ENCODE measurements at regions not wholly inside any gene's neighbourhood (a gene's known extent, or its start where the extent isn't known, plus 50 kb on each side); places are given as distances from the start of the nearest gene placed in this dataset.
A peak's percentile ranks its signal among the peaks of the same experiment; 100 is the strongest.

GRCh38 chr5:93320920-93321445, 260.0 kb downstream of the NR2F1-AS1 start:
- TF ChIP-seq, protein P1, sequence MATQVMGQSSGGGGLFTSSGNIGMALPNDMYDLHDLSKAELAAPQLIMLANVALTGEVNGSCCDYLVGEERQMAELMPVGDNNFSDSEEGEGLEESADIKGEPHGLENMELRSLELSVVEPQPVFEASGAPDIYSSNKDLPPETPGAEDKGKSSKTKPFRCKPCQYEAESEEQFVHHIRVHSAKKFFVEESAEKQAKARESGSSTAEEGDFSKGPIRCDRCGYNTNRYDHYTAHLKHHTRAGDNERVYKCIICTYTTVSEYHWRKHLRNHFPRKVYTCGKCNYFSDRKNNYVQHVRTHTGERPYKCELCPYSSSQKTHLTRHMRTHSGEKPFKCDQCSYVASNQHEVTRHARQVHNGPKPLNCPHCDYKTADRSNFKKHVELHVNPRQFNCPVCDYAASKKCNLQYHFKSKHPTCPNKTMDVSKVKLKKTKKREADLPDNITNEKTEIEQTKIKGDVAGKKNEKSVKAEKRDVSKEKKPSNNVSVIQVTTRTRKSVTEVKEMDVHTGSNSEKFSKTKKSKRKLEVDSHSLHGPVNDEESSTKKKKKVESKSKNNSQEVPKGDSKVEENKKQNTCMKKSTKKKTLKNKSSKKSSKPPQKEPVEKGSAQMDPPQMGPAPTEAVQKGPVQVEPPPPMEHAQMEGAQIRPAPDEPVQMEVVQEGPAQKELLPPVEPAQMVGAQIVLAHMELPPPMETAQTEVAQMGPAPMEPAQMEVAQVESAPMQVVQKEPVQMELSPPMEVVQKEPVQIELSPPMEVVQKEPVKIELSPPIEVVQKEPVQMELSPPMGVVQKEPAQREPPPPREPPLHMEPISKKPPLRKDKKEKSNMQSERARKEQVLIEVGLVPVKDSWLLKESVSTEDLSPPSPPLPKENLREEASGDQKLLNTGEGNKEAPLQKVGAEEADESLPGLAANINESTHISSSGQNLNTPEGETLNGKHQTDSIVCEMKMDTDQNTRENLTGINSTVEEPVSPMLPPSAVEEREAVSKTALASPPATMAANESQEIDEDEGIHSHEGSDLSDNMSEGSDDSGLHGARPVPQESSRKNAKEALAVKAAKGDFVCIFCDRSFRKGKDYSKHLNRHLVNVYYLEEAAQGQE (IDR thresholded peaks at IDR 0.05; ENCODE audit: borderline replicate concordance) = no peak
- peak; percentile 50 for TF ChIP-seq EP300 (conservative IDR thresholded peaks at IDR 0.05; ENCODE audit: poor library complexity, severe bottlenecking)
- TF ChIP-seq MXI1 (conservative IDR thresholded peaks at IDR 0.05; ENCODE audit: poor library complexity, severe bottlenecking) = no peak
- Histone ChIP-seq H2AFZ (ENCODE audit: low read depth, low read length) (no peak overlapping the region), H3F3A (ENCODE audit: insufficient read depth, low read length, poor library complexity, severe bottlenecking) (no peaks in the 10 kb centered on the region), H4K20me1 (ENCODE audit: insufficient read depth) (no peaks in the 10 kb centered on the region), H3K79me2 (replicated peaks; ENCODE audit: insufficient read depth, low read length) (no peaks in the 10 kb centered on the region), H3K4me3 (ENCODE audit: low read length) (no peak overlapping the region), H3K9ac (ENCODE audit: low read length) (no peak overlapping the region), H3K27ac (ENCODE audit: low read length) (no peak overlapping the region), H3K4me2 (ENCODE audit: low read length) (no peak overlapping the region), H3K9me3 (ENCODE audit: low read length) (no peaks in the 10 kb centered on the region), H3K36me3 (ENCODE audit: insufficient read depth, low read length) (no peaks in the 10 kb centered on the region), H3K9me2 (ENCODE audit: insufficient read depth, low read length) (no peaks in the 10 kb centered on the region), H3K27me3 (ENCODE audit: insufficient read depth, low read depth, low read length) (no peaks in the 10 kb centered on the region)

GRCh38 chr5:93313672-93314071, 267.3 kb downstream of the NR2F1-AS1 start:
- H3F3A ChIP-seq (ENCODE audit: insufficient read depth, low read length, poor library complexity, severe bottlenecking) = no peaks in the 10 kb centered on the region
- no peaks in the 10 kb centered on the region for H3K27me3 ChIP-seq (ENCODE audit: insufficient read depth, low read depth, low read length)
- H3K9me2 ChIP-seq (ENCODE audit: insufficient read depth, low read length) = no peaks in the 10 kb centered on the region
- H3K79me2 ChIP-seq (replicated peaks; ENCODE audit: insufficient read depth, low read length) = no peaks in the 10 kb centered on the region
- H3K4me3 ChIP-seq (ENCODE audit: low read length) = no peak overlapping the region
- no peaks in the 10 kb centered on the region for H4K20me1 ChIP-seq (ENCODE audit: insufficient read depth)
- no peak overlapping the region for H3K27ac ChIP-seq (ENCODE audit: low read length)
- peaks cover 6% of the 10 kb centered on the region for H3K9me3 ChIP-seq (ENCODE audit: low read length)
- no peak overlapping the region for H3K4me2 ChIP-seq (ENCODE audit: low read length)
- TF ChIP-seq SMC3 (conservative IDR thresholded peaks at IDR 0.05; ENCODE audit: poor library complexity) = no peak
- no peak for TF ChIP-seq EZH2 (IDR thresholded peaks at IDR 0.05; ENCODE audit: borderline replicate concordance, insufficient read depth, low read length, poor library complexity, severe bottlenecking)
- TF ChIP-seq RAD21 (conservative IDR thresholded peaks at IDR 0.05) = no peak
- TF ChIP-seq TAF1 (IDR thresholded peaks at IDR 0.05; ENCODE audit: low read depth) = no peak
- no peak for TF ChIP-seq MXI1 (conservative IDR thresholded peaks at IDR 0.05; ENCODE audit: poor library complexity, severe bottlenecking)
- no peak for TF ChIP-seq CTCF (IDR thresholded peaks at IDR 0.05; ENCODE audit: poor library complexity, severe bottlenecking)
- TF ChIP-seq, protein P1 (IDR thresholded peaks at IDR 0.05; ENCODE audit: borderline replicate concordance) = no peak
- TF ChIP-seq EP300 (conservative IDR thresholded peaks at IDR 0.05; ENCODE audit: poor library complexity, severe bottlenecking) = no peak
- no peak for TF ChIP-seq POLR2AphosphoS5 (IDR thresholded peaks at IDR 0.05)
- H3K9ac ChIP-seq (ENCODE audit: low read length) = no peak overlapping the region
- no peaks in the 10 kb centered on the region for H3K36me3 ChIP-seq (ENCODE audit: insufficient read depth, low read length)
- no peak overlapping the region for H2AFZ ChIP-seq (ENCODE audit: low read depth, low read length)
